Keratinocyte (primary cell): ENCODE measurements at regions not wholly inside any gene's neighbourhood (a gene's known extent, or its start where the extent isn't known, plus 50 kb on each side); places are given as distances from the start of the nearest gene placed in this dataset.

Experiments used
- EZH2 ChIP-seq: IDR thresholded peaks from one replicate; pipeline ENCODE4 v1.6.1; 2012; ENCODE audit warnings: inconsistent platforms, mild to moderate bottlenecking, low read length, moderate library complexity
- TF ChIP-seq, protein P1 (sequence below), 3 experiments: IDR thresholded peaks in 1 of 3; conservative IDR thresholded peaks in 1 of 3; optimal IDR thresholded peaks in 1 of 3; 2 replicates in 2 of 3; 3 replicates in 1 of 3; pipeline versions ENCODE3 to v1.5.1; 2011; ENCODE audit warnings: low read length in 3 of 3, mild to moderate bottlenecking in 3 of 3, moderate library complexity in 2 of 3, control low read depth in 1 of 3, inconsistent platforms in 1 of 3; ENCODE audit not compliant: insufficient read depth in 2 of 3; ENCODE audit errors: extremely low read depth in 1 of 3

DNA sequence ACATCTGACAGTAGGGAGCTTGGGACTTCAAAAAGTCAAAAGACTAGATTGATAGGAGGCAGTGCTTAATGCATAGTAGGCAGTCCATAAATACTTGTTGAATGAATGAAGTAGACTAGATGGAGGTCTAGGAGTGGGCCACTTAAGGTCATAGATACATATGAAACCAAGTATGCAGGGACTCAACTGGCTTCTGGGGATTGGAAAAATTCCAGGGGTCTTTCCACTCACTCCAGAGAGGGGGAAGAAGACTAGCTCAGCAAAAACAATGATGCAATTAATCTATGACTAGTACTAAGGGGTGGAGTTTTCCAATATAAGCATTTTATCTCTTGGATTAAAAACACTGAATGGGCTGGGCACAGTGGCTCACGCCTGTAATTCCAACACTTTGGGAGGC, 298.3 kb upstream of the XYLT1 start:
- no peak for TF ChIP-seq EZH2
- TF ChIP-seq, protein P1, sequence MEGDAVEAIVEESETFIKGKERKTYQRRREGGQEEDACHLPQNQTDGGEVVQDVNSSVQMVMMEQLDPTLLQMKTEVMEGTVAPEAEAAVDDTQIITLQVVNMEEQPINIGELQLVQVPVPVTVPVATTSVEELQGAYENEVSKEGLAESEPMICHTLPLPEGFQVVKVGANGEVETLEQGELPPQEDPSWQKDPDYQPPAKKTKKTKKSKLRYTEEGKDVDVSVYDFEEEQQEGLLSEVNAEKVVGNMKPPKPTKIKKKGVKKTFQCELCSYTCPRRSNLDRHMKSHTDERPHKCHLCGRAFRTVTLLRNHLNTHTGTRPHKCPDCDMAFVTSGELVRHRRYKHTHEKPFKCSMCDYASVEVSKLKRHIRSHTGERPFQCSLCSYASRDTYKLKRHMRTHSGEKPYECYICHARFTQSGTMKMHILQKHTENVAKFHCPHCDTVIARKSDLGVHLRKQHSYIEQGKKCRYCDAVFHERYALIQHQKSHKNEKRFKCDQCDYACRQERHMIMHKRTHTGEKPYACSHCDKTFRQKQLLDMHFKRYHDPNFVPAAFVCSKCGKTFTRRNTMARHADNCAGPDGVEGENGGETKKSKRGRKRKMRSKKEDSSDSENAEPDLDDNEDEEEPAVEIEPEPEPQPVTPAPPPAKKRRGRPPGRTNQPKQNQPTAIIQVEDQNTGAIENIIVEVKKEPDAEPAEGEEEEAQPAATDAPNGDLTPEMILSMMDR (optimal IDR thresholded peaks at IDR 0.05 in 1 of 3, IDR thresholded peaks at IDR 0.05 in 1 of 3, conservative IDR thresholded peaks at IDR 0.05 in 1 of 3; ENCODE audit: extremely low read depth in 1 of 3, insufficient read depth in 2 of 3, low read length in 3 of 3) = no peak
